GM23338 (cell line): ENCODE measurements at regions not wholly inside any gene's neighbourhood (a gene's known extent, or its start where the extent isn't known, plus 50 kb on each side); places are given as distances from the start of the nearest gene placed in this dataset.

ENCODE experiments used
- ATAC-seq: fragments of 200-7000 bp; cut with Tn5 transposase; 3 replicates; pipeline ENCODE4 v1.9.1; 2020
- DNase-seq: peaks from one replicate; pipeline ENCODE4 v3.0.0-alpha.2; 2015; ENCODE audit warnings: low spot score
- H2AFZ ChIP-seq: fragments of 200-600 bp; sonication (generic); 2 replicates; pipeline ENCODE4 v1.8.0; 2016; ENCODE audit warnings: antibody characterized with exemption, mild to moderate bottlenecking, moderate library complexity
- H3F3A ChIP-seq: fragments of 200-600 bp; sonication (generic); replicated peaks from 2 replicates; pipeline ENCODE4 v1.8.0; 2017; ENCODE audit warnings: antibody characterized with exemption, mixed run types, low read depth
- H3K27ac ChIP-seq: fragments of 200-600 bp; sonication (generic); 2 replicates; pipeline ENCODE4 v1.6.1; 2016; ENCODE audit warnings: low read depth
- H3K27me3 ChIP-seq: fragments of 200-600 bp; sonication (generic); 2 replicates; pipeline ENCODE4 v1.8.0; 2016; ENCODE audit warnings: mild to moderate bottlenecking, mixed run types, moderate library complexity; ENCODE audit not compliant: insufficient read depth
- H3K36me3 ChIP-seq: fragments of 200-600 bp; sonication (generic); 2 replicates; pipeline ENCODE4 v1.8.0; 2016; ENCODE audit warnings: mild to moderate bottlenecking; ENCODE audit not compliant: insufficient read depth
- H3K4me1 ChIP-seq: fragments of 200-600 bp; sonication (generic); 2 replicates; pipeline ENCODE4 v1.8.0; 2016; ENCODE audit warnings: mild to moderate bottlenecking, moderate library complexity; ENCODE audit not compliant: insufficient read depth
- H3K4me2 ChIP-seq: fragments of 200-600 bp; sonication (generic); 2 replicates; pipeline ENCODE4 v1.7.1; 2017; ENCODE audit warnings: mixed run types
- H3K4me3 ChIP-seq: fragments of 200-600 bp; sonication (generic); 2 replicates; pipeline ENCODE4 v1.6.1; 2016; ENCODE audit warnings: mixed run types
- H3K79me2 ChIP-seq: fragments of 200-600 bp; sonication (generic); replicated peaks from 2 replicates; pipeline ENCODE4 v1.8.0; 2017; ENCODE audit warnings: mild to moderate bottlenecking; ENCODE audit not compliant: insufficient read depth
- H3K9me2 ChIP-seq: fragments of 200-600 bp; sonication (generic); 2 replicates; pipeline ENCODE4 v1.8.0; 2017; ENCODE audit not compliant: insufficient read depth
- H4K20me1 ChIP-seq: fragments of 200-600 bp; sonication (generic); replicated peaks from 2 replicates; pipeline ENCODE4 v1.8.0; 2017; ENCODE audit warnings: mild to moderate bottlenecking; ENCODE audit not compliant: insufficient read depth
- H3K27ac Mint-ChIP-seq: 2 replicates; pipeline ENCODE4 v1.8.0; 2020; ENCODE audit warnings: inconsistent platforms, mild to moderate bottlenecking, moderate library complexity, mixed read lengths
- H3K27me3 Mint-ChIP-seq: 3 replicates; pipeline ENCODE4 v1.8.0; 2022; ENCODE audit warnings: low read depth, mild to moderate bottlenecking, moderate library complexity, mixed read lengths, inconsistent platforms; ENCODE audit not compliant: insufficient read depth, poor library complexity
- H3K36me3 Mint-ChIP-seq: 3 replicates; pipeline ENCODE4 v1.8.0; 2021; ENCODE audit warnings: low read depth, mild to moderate bottlenecking, inconsistent platforms, moderate library complexity, mixed read lengths
- H3K4me1 Mint-ChIP-seq: 3 replicates; pipeline ENCODE4 v1.8.0; 2020; ENCODE audit warnings: mild to moderate bottlenecking, inconsistent platforms, mixed read lengths
- H3K4me3 Mint-ChIP-seq: 3 replicates; pipeline ENCODE4 v1.8.0; 2021; ENCODE audit warnings: moderate library complexity, mild to moderate bottlenecking, inconsistent platforms, mixed read lengths
- H3K9me3 Mint-ChIP-seq: 3 replicates; pipeline ENCODE4 v1.8.0; 2020; ENCODE audit warnings: moderate library complexity, mild to moderate bottlenecking, inconsistent platforms, mixed read lengths
- EZH2phosphoT487 ChIP-seq: fragments of 200-600 bp; sonication (generic); IDR thresholded peaks from one replicate; pipeline ENCODE4 v1.8.1; 2018; ENCODE audit warnings: antibody characterized with exemption; ENCODE audit not compliant: unreplicated experiment
- JUNB ChIP-seq: IDR thresholded peaks from one replicate; pipeline ENCODE4 v1.6.1; 2016; ENCODE audit warnings: antibody characterized with exemption; ENCODE audit not compliant: unreplicated experiment
- STAT1 ChIP-seq: IDR thresholded peaks from one replicate; pipeline ENCODE4 v1.6.1; 2016; ENCODE audit warnings: antibody characterized with exemption; ENCODE audit not compliant: unreplicated experiment
- ZNF331 ChIP-seq: fragments of 250-450 bp; sonication (Bioruptor Pico); IDR thresholded peaks from 2 replicates; pipeline ENCODE4 v1.5.0; 2020; ENCODE audit warnings: low read depth, mild to moderate bottlenecking, moderate library complexity
- TF ChIP-seq, protein P1 (sequence below), 2 experiments: fragments of 200-600 bp in 1 of 2; sonication (generic) in 1 of 2; conservative IDR thresholded peaks; 2 replicates each; pipeline versions ENCODE4 v1.5.1 to v1.6.1; 2016 to 2017; ENCODE audit warnings: antibody characterized with exemption in 2 of 2, low read depth in 2 of 2, mild to moderate bottlenecking in 2 of 2, moderate library complexity in 1 of 2
- TF ChIP-seq, protein P2 (sequence below): fragments of 250-450 bp; sonication (Bioruptor Pico); IDR thresholded peaks from 2 replicates; pipeline ENCODE4 v1.5.0; 2020; ENCODE audit warnings: mild to moderate bottlenecking, moderate library complexity

DNA sequence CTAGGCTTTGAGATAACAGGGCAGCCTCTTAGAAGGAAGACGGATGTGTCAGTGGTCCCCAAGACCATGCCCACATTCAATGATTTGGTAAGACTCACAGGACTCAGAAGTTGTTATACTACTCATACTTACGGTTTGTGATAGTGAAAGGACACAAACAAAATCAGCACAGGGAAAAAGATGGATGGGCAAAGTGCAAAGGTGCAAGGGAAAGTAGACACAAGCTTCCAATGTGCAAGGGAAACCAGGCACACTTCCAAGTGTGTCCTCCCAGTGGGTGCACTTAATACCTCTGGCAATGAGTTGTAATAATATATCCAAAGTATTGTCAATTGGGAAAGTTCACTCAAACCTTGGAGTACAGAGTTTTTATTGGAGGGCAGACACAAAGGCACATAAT is 53.8 kb upstream of the VCX start:
- TF ChIP-seq, protein P1, sequence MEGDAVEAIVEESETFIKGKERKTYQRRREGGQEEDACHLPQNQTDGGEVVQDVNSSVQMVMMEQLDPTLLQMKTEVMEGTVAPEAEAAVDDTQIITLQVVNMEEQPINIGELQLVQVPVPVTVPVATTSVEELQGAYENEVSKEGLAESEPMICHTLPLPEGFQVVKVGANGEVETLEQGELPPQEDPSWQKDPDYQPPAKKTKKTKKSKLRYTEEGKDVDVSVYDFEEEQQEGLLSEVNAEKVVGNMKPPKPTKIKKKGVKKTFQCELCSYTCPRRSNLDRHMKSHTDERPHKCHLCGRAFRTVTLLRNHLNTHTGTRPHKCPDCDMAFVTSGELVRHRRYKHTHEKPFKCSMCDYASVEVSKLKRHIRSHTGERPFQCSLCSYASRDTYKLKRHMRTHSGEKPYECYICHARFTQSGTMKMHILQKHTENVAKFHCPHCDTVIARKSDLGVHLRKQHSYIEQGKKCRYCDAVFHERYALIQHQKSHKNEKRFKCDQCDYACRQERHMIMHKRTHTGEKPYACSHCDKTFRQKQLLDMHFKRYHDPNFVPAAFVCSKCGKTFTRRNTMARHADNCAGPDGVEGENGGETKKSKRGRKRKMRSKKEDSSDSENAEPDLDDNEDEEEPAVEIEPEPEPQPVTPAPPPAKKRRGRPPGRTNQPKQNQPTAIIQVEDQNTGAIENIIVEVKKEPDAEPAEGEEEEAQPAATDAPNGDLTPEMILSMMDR (conservative IDR thresholded peaks at IDR 0.05; ENCODE audit: low read depth in 2 of 2), result no peak
- no peak for TF ChIP-seq JUNB
- Mint-ChIP-seq H3K9me3 (peaks cover 11% of the 10 kb centered on the region; the same call in 2 of the 3 replicates), H3K4me3 (no peak overlapping the region), H3K27ac (no peak overlapping the region), H3K36me3 (no peaks in the 10 kb centered on the region; the same call in 2 of the 3 replicates), H3K27me3 (no peaks in the 10 kb centered on the region), H3K4me1 (no peaks in the 10 kb centered on the region; the same call in 2 of the 3 replicates)
- H3K36me3 ChIP-seq, result no peaks in the 10 kb centered on the region
- no peaks in the 10 kb centered on the region for H3K4me1 ChIP-seq
- H3K9me2 ChIP-seq, result no peaks in the 10 kb centered on the region
- no peaks in the 10 kb centered on the region for H4K20me1 ChIP-seq
- H2AFZ ChIP-seq, result no peak overlapping the region
- no peaks in the 10 kb centered on the region for H3K79me2 ChIP-seq
- no peak overlapping the region for H3K4me2 ChIP-seq
- no peak for ATAC-seq
- no peak overlapping the region for H3K4me3 ChIP-seq
- H3K27ac ChIP-seq, result no peak overlapping the region
- DNase-seq, result no peak
- H3F3A ChIP-seq, result no peaks in the 10 kb centered on the region
- H3K27me3 ChIP-seq, result no peaks in the 10 kb centered on the region

DNA sequence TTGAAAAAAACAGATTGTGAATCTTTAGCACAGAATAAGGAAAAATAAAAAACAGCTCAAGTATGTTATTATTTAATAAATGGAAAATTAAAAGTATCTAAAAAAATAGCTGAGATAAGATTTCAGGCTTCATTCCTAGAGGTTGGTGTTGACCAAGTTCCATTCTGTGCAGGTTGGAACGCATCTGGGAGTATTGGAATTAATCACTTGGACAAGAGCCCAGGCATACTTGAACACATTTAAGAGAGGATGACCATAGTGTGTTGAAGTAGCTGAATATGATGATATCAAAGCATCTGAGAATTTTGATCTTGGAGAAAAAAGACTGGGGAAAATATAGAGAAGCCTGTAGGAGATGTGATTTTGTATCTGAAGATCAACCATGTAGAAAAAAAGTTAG is 54.6 kb upstream of the VCX start:
- Mint-ChIP-seq H3K4me1 (no peaks in the 10 kb centered on the region), H3K9me3 (peaks cover 11% of the 10 kb centered on the region; the same call in 2 of the 3 replicates), H3K27me3 (no peaks in the 10 kb centered on the region), H3K4me3 (no peak overlapping the region), H3K27ac (no peak overlapping the region), H3K36me3 (no peaks in the 10 kb centered on the region; the same call in 2 of the 3 replicates)
- DNase-seq (no peak), ATAC-seq (no peak)
- Histone ChIP-seq H2AFZ (no peak overlapping the region), H3K4me2 (no peak overlapping the region), H3K4me1 (no peaks in the 10 kb centered on the region), H3K27ac (no peak overlapping the region), H3K9me2 (no peaks in the 10 kb centered on the region), H3K4me3 (no peak overlapping the region), H4K20me1 (no peaks in the 10 kb centered on the region), H3K79me2 (no peaks in the 10 kb centered on the region), H3K36me3 (no peaks in the 10 kb centered on the region), H3K27me3 (no peaks in the 10 kb centered on the region), H3F3A (no peaks in the 10 kb centered on the region)
- TF ChIP-seq JUNB (no peak), EZH2phosphoT487 (no peak), ZNF331 (CRISPR knock-in tag) (no peak), STAT1 (no peak)
- TF ChIP-seq, protein P2, sequence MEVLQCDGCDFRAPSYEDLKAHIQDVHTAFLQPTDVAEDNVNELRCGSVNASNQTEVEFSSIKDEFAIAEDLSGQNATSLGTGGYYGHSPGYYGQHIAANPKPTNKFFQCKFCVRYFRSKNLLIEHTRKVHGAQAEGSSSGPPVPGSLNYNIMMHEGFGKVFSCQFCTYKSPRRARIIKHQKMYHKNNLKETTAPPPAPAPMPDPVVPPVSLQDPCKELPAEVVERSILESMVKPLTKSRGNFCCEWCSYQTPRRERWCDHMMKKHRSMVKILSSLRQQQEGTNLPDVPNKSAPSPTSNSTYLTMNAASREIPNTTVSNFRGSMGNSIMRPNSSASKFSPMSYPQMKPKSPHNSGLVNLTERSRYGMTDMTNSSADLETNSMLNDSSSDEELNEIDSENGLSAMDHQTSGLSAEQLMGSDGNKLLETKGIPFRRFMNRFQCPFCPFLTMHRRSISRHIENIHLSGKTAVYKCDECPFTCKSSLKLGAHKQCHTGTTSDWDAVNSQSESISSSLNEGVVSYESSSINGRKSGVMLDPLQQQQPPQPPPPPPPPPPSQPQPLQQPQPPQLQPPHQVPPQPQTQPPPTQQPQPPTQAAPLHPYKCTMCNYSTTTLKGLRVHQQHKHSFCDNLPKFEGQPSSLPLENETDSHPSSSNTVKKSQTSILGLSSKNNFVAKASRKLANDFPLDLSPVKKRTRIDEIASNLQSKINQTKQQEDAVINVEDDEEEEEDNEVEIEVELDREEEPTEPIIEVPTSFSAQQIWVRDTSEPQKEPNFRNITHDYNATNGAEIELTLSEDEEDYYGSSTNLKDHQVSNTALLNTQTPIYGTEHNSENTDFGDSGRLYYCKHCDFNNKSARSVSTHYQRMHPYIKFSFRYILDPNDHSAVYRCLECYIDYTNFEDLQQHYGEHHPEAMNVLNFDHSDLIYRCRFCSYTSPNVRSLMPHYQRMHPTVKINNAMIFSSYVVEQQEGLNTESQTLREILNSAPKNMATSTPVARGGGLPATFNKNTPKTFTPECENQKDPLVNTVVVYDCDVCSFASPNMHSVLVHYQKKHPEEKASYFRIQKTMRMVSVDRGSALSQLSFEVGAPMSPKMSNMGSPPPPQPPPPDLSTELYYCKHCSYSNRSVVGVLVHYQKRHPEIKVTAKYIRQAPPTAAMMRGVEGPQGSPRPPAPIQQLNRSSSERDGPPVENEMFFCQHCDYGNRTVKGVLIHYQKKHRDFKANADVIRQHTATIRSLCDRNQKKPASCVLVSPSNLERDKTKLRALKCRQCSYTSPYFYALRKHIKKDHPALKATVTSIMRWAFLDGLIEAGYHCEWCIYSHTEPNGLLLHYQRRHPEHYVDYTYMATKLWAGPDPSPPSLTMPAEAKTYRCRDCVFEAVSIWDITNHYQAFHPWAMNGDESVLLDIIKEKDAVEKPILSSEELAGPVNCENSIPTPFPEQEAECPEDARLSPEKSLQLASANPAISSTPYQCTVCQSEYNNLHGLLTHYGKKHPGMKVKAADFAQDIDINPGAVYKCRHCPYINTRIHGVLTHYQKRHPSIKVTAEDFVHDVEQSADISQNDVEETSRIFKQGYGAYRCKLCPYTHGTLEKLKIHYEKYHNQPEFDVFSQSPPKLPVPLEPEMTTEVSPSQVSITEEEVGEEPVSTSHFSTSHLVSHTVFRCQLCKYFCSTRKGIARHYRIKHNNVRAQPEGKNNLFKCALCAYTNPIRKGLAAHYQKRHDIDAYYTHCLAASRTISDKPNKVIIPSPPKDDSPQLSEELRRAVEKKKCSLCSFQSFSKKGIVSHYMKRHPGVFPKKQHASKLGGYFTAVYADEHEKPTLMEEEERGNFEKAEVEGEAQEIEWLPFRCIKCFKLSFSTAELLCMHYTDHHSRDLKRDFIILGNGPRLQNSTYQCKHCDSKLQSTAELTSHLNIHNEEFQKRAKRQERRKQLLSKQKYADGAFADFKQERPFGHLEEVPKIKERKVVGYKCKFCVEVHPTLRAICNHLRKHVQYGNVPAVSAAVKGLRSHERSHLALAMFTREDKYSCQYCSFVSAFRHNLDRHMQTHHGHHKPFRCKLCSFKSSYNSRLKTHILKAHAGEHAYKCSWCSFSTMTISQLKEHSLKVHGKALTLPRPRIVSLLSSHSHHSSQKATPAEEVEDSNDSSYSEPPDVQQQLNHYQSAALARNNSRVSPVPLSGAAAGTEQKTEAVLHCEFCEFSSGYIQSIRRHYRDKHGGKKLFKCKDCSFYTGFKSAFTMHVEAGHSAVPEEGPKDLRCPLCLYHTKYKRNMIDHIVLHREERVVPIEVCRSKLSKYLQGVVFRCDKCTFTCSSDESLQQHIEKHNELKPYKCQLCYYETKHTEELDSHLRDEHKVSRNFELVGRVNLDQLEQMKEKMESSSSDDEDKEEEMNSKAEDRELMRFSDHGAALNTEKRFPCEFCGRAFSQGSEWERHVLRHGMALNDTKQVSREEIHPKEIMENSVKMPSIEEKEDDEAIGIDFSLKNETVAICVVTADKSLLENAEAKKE, result no peak
